ENCODE measurements at regions not wholly inside any gene's neighbourhood (a gene's known extent, or its start where the extent isn't known, plus 50 kb on each side); places are given as distances from the start of the nearest gene placed in this dataset.

GRCh38 chr18:78643981-78644380 is 335.6 kb upstream of the SALL3 start:
- no peak for DNase-seq

- no peak for DNase-seq
These were observed 334.4 kb upstream of the SALL3 start for GRCh38 chr18:78645216-78645615.

GRCh38 chr18:78647018-78647417 is 332.6 kb upstream of the SALL3 start:
- DNase-seq, result no peak

- DNase-seq, result no peak
These were observed 330.2 kb upstream of the SALL3 start for GRCh38 chr18:78649421-78649820.

- DNase-seq, result no peak
These were observed 328.7 kb upstream of the SALL3 start for GRCh38 chr18:78650926-78651325.

GRCh38 chr18:78652001-78652545 is 327.5 kb upstream of the SALL3 start:
- no peak for DNase-seq

GRCh38 chr18:78655921-78656320 is 323.7 kb upstream of the SALL3 start:
- DNase-seq, result no peak

GRCh38 chr18:78656346-78656925 is 323.2 kb upstream of the SALL3 start:
- no peak for DNase-seq

GRCh38 chr18:78658531-78658930 is 321.1 kb upstream of the SALL3 start:
- no peak for DNase-seq

GRCh38 chr18:78659057-78659456 is 320.6 kb upstream of the SALL3 start:
- DNase-seq, result no peak

GRCh38 chr18:78659748-78660147 is 319.9 kb upstream of the SALL3 start:
- DNase-seq, result no peak

GRCh38 chr18:78660311-78660710 is 319.3 kb upstream of the SALL3 start:
- no peak for DNase-seq

GRCh38 chr18:78661316-78661715 is 318.3 kb upstream of the SALL3 start:
- no peak for DNase-seq

- no peak for DNase-seq
These were observed 316.7 kb upstream of the SALL3 start for GRCh38 chr18:78662879-78663278.

GRCh38 chr18:78664048-78664447 is 315.6 kb upstream of the SALL3 start:
- no peak for DNase-seq

- DNase-seq, result no peak
These were observed 314.8 kb upstream of the SALL3 start for GRCh38 chr18:78664848-78665247.

- no peak for DNase-seq
These were observed 314.0 kb upstream of the SALL3 start for GRCh38 chr18:78665644-78666043.

- no peak for DNase-seq
These were observed 312.8 kb upstream of the SALL3 start for GRCh38 chr18:78666666-78667335.

GRCh38 chr18:78670778-78671391 is 308.7 kb upstream of the SALL3 start:
- DNase-seq, result no peak

- no peak for DNase-seq
These were observed 308.1 kb upstream of the SALL3 start for GRCh38 chr18:78671551-78671950.

- DNase-seq, result no peak
These were observed 306.7 kb upstream of the SALL3 start for GRCh38 chr18:78672862-78673446.

- no peak for DNase-seq
These were observed 305.9 kb upstream of the SALL3 start for GRCh38 chr18:78673516-78674321.

- DNase-seq, result no peak
These were observed 304.4 kb upstream of the SALL3 start for GRCh38 chr18:78675231-78675630.
